K562 (cell line): ENCODE measurements at regions not wholly inside any gene's neighbourhood (a gene's known extent, or its start where the extent isn't known, plus 50 kb on each side); places are given as distances from the start of the nearest gene placed in this dataset.

Source experiments
- ATAC-seq: fragments of 200-7000 bp; cut with Tn5 transposase; 3 replicates; pipeline ENCODE4 v1.9.1; 2020; ENCODE audit warnings: moderate library complexity
- BruUV-seq: library from RNA; stranded (reverse); fragments of 400-500 nt; replicated peaks from 2 replicates; lab custom pipeline; 2021; lab: Mats Ljungman, UMichigan
- CTCF ChIA-PET: fragments of 300-600 bp; formaldehyde crosslinking; extraction: SDS; loops from one replicate; lab custom pipeline; 2021; ENCODE audit warnings: low intra/inter-chr PET ratio; lab: Yijun Ruan, JAX
- POLR2A ChIA-PET: fragments of 300-600, 350-650 bp; sonication (Branson Sonifier 250); formaldehyde crosslinking; extraction: SDS; loops from one replicate; lab custom pipeline; 2021; ENCODE audit warnings: antibody characterized with exemption, inconsistent platforms; lab: Yijun Ruan, JAX
- DNase-seq, 4 experiments: peaks; one replicate each; pipeline versions ENCODE4 v3.0.0 to v3.0.0-alpha.2; 2011 to 2018; ENCODE audit warnings: low spot score in 3 of 4, mixed read lengths in 3 of 4; ENCODE audit errors: extremely low read depth in 1 of 4
- FAIRE-seq: peaks from 2 replicates; lab custom pipeline; 2011; peaks lifted over from hg19 to GRCh38; lab: Jason Lieb, UNC
- H2AFZ ChIP-seq: 2 replicates; pipeline ENCODE4 v1.6.0; 2011; ENCODE audit warnings: low read depth, low read length, control low read depth, inconsistent platforms
- H3K27ac ChIP-seq: fragments of 200-600 bp; 3 replicates; pipeline ENCODE4 v1.8.0; 2011; ENCODE audit warnings: low read depth, mild to moderate bottlenecking, control low read depth, inconsistent platforms, low read length, moderate library complexity, mixed read lengths; ENCODE audit errors: extremely low read depth
- H3K27me3 ChIP-seq, 2 experiments: fragments of 300-600 bp in 1 of 2; 2 replicates in 1 of 2; 3 replicates in 1 of 2; pipeline versions ENCODE4 v1.6.0 to v1.8.0; 2011; ENCODE audit warnings: inconsistent platforms in 2 of 2, low read length in 2 of 2, mild to moderate bottlenecking in 1 of 2, mixed read lengths in 1 of 2, moderate library complexity in 1 of 2; ENCODE audit not compliant: control insufficient read depth in 2 of 2, insufficient read depth in 2 of 2
- H3K36me3 ChIP-seq: fragments of 300-600 bp; 3 replicates; pipeline ENCODE4 v1.8.0; 2011; ENCODE audit warnings: mild to moderate bottlenecking, low read length, inconsistent platforms; ENCODE audit not compliant: control insufficient read depth, insufficient read depth
- H3K4me1 ChIP-seq, 2 experiments: fragments of 200-600 bp in 1 of 2; replicated peaks in 1 of 2; 2 replicates in 1 of 2; 3 replicates in 1 of 2; pipeline versions ENCODE4 v1.5.1 to v1.8.0; 2011; ENCODE audit warnings: inconsistent platforms in 2 of 2, low read length in 2 of 2, mild to moderate bottlenecking in 1 of 2, mixed read lengths in 1 of 2, moderate library complexity in 1 of 2; ENCODE audit not compliant: control insufficient read depth in 2 of 2, insufficient read depth in 2 of 2
- H3K4me2 ChIP-seq: 2 replicates; pipeline ENCODE4 v1.6.1; 2011; ENCODE audit warnings: low read length, control low read depth, inconsistent platforms, mixed read lengths; ENCODE audit not compliant: insufficient read depth
- H3K4me3 ChIP-seq: fragments of 200-600 bp; sonication (generic), shearing (Covaris generic); 2 replicates; pipeline ENCODE4 v1.5.1; 2016; ENCODE audit warnings: control low read depth, inconsistent platforms
- H3K79me2 ChIP-seq: fragments of 200-600 bp; 3 replicates; pipeline ENCODE4 v1.8.0; 2011; ENCODE audit warnings: low read length, inconsistent platforms; ENCODE audit not compliant: control insufficient read depth, insufficient read depth
- H3K9ac ChIP-seq, 2 experiments: 2 replicates each; pipeline versions ENCODE4 v1.6.0 to v1.6.1; 2011; ENCODE audit warnings: low read depth in 2 of 2, low read length in 2 of 2, control low read depth in 1 of 2, inconsistent platforms in 1 of 2, mild to moderate bottlenecking in 1 of 2, mixed read lengths in 1 of 2; ENCODE audit not compliant: insufficient read depth in 1 of 2
- H3K9me1 ChIP-seq: one replicate; pipeline ENCODE4 v1.6.0; 2011; ENCODE audit warnings: inconsistent platforms, mild to moderate bottlenecking, low read length, moderate library complexity; ENCODE audit not compliant: control insufficient read depth, insufficient read depth
- H3K9me3 ChIP-seq: replicated peaks from 2 replicates; pipeline ENCODE4 v1.5.1; 2011; ENCODE audit warnings: low read depth, low read length, inconsistent platforms; ENCODE audit not compliant: control insufficient read depth, insufficient read depth
- H4K20me1 ChIP-seq: replicated peaks from 2 replicates; pipeline ENCODE4 v1.6.1; 2011; ENCODE audit warnings: low read length, inconsistent platforms, mixed read lengths; ENCODE audit not compliant: control insufficient read depth, insufficient read depth
- ERF ChIP-seq: fragments of 450-650 bp; formaldehyde crosslinking; IDR thresholded peaks from 2 replicates; pipeline ENCODE4 v1.4.0; 2020; ENCODE audit warnings: mild to moderate bottlenecking, mixed read lengths
- KDM2B ChIP-seq: fragments of 250-450 bp; sonication (Bioruptor Pico); IDR thresholded peaks from 2 replicates; pipeline ENCODE4 v1.8.0; 2021; ENCODE audit warnings: mild to moderate bottlenecking, moderate library complexity
- NEUROD1 ChIP-seq: fragments of 150-350 bp; IDR thresholded peaks from 2 replicates; pipeline ENCODE4 v1.6.1; 2014; ENCODE audit warnings: borderline replicate concordance, low read length, low read depth; ENCODE audit not compliant: partially characterized antibody
- NUFIP1 ChIP-seq: fragments of 450-650 bp; IDR thresholded peaks from 2 replicates; pipeline ENCODE4 v1.6.1; 2018; ENCODE audit not compliant: partially characterized antibody
- PHF8 ChIP-seq: fragments of 200-600 bp; sonication (generic); IDR thresholded peaks from 2 replicates; pipeline ENCODE4 v1.6.1; 2012; ENCODE audit warnings: mixed run types, mild to moderate bottlenecking, inconsistent platforms, low read length, moderate library complexity, borderline replicate concordance
- SOX6 ChIP-seq: fragments of 450-650 bp; IDR thresholded peaks from 2 replicates; pipeline ENCODE4 v1.6.1; 2014; ENCODE audit warnings: mild to moderate bottlenecking
- THRAP3 ChIP-seq: fragments of 450-650 bp; IDR thresholded peaks from 2 replicates; pipeline ENCODE4 v1.6.1; 2016; ENCODE audit warnings: mild to moderate bottlenecking, inconsistent platforms, borderline replicate concordance
- WGBS: fragments of 100-300 bp; shearing (Covaris generic); methylation state at CpG from one replicate; pipeline ENCODE4 v1.1.6; 2016; ENCODE audit warnings: low coverage, mixed read lengths; ENCODE audit not compliant: insufficient coverage; ENCODE audit errors: missing lambda C conversion rate; 5-methylcytosine and 5-hydroxymethylcytosine counted together
- in situ Hi-C: fragments of 300-500 bp; cut with MboI; formaldehyde crosslinking; loops from 4 replicates; pipeline ENCODE4 v1.15.0; 2018; ENCODE audit warnings: inconsistent platforms, mixed read lengths
- intact Hi-C: fragments of 100-400 bp; cut with micrococcal nuclease; formaldehyde crosslinking; loops from 2 replicates; pipeline ENCODE4 v1.14.2; 2022

DNA sequence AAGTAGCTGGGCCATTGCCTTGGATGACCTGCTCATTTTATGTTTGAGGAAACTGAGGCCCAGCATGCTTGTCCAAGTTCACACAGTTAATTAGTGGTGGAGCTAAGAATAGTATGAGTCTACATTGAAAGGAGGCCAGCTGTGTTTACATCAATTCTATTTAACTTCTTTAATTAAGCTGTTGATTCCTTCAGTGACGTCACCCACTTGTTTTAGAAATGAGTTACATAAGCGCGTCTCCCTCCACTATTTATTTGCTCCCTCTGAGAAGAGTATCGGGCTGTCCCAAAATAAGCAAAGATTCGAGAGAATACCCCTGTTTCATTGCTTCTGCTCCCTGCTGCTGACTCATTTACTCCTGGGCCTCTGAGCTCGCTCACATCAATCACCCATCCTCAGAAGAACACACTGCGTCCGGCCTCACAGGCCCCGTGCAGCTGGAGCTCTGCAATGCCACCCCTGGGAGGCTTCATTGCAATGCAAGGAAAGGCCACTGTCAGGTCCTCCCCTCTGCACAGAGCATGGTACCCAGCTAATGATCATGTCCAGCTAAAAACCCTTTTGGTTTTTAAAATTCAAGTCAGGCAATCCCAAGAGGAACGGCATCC, 74.8 kb upstream of the BMP2 start:
- DNase-seq (no peak), ATAC-seq (no peak), FAIRE-seq (no peak)
- no peaks in the 10 kb centered on the region for H4K20me1 ChIP-seq
- no peak overlapping the region for H3K4me3 ChIP-seq
- no peak overlapping the region for H3K4me2 ChIP-seq
- TF ChIP-seq PHF8: no peak
- TF ChIP-seq KDM2B (CRISPR knock-in tag): no peak
- TF ChIP-seq NEUROD1: no peak
- H3K4me1 ChIP-seq: no peaks in the 10 kb centered on the region
- no peak overlapping the region for H3K27ac ChIP-seq
- no TSS peak for BruUV-seq
- H3K79me2 ChIP-seq: no peaks in the 10 kb centered on the region
- no peak overlapping the region for H2AFZ ChIP-seq
- no peaks in the 10 kb centered on the region for H3K27me3 ChIP-seq
- ChIA-PET POLR2A (no interaction called here), CTCF (no interaction called here)
- no peaks in the 10 kb centered on the region for H3K9me1 ChIP-seq
- intact Hi-C loops: no loop called here
- H3K9me3 ChIP-seq: no peaks in the 10 kb centered on the region
- 0% methylated on average over 9 of the region's 10 CpGs for WGBS
- no peak overlapping the region for H3K9ac ChIP-seq
- no peaks in the 10 kb centered on the region for H3K36me3 ChIP-seq
- in situ Hi-C loops: no loop called here

DNA sequence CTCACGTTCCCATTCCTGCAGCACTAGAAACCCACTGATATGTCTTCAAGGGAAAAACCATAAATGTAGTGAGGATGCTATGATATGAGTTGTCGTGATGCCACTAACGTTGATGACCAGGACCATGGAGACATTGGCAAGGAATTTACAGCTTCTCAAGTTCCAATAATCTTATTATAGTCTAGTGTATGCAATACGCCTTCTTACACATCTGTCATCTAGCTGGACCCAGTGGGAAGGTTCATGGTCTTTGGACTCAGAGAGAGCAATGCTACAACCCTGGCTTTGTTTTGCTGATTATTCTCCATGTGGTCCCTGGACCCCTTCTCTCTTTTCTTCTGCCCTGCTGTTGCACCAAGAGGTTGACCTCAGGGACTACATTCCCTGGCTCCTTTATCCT, 76.0 kb upstream of the BMP2 start:
- ATAC-seq: no peak
- Histone ChIP-seq H4K20me1 (no peaks in the 10 kb centered on the region), H3K27me3 (no peaks in the 10 kb centered on the region), H3K27ac (no peak overlapping the region), H3K9me1 (no peaks in the 10 kb centered on the region), H3K79me2 (no peaks in the 10 kb centered on the region), H3K9ac (no peak overlapping the region), H3K4me1 (no peaks in the 10 kb centered on the region), H3K4me3 (no peak overlapping the region), H3K4me2 (no peak overlapping the region), H3K36me3 (no peaks in the 10 kb centered on the region), H2AFZ (no peak overlapping the region), H3K9me3 (no peaks in the 10 kb centered on the region)
- 0% methylated on average over 3 of the region's 4 CpGs for WGBS
- intact Hi-C loops: no loop called here
- POLR2A ChIA-PET: no interaction called here
- in situ Hi-C loops: no loop called here
- no TSS peak for BruUV-seq
- DNase-seq: no peak
- CTCF ChIA-PET: no interaction called here
- no peak for FAIRE-seq
- no peak for TF ChIP-seq NEUROD1
- no peak for TF ChIP-seq SOX6
- no peak for TF ChIP-seq ERF (CRISPR knock-in tag)
- no peak for TF ChIP-seq NUFIP1
- TF ChIP-seq THRAP3: no peak
